H1 (cell line): ENCODE measurements at regions not wholly inside any gene's neighbourhood (a gene's known extent, or its start where the extent isn't known, plus 50 kb on each side); places are given as distances from the start of the nearest gene placed in this dataset.

Experiments used
- CTCF ChIA-PET: fragments of 300-600 bp; sonication (Branson Sonifier 250); formaldehyde crosslinking; loops from one replicate; lab custom pipeline; 2021; ENCODE audit not compliant: partially characterized antibody; lab: Charles Lee
- POLR2A ChIA-PET: fragments of 300-600 bp; sonication (Branson Sonifier 250); formaldehyde crosslinking; loops from one replicate; lab custom pipeline; 2021; ENCODE audit warnings: inconsistent platforms; ENCODE audit not compliant: partially characterized antibody; lab: Charles Lee
- DNase-seq, 2 experiments: peaks; one replicate each; pipeline versions ENCODE4 v3.0.0 to v3.0.0-alpha.2; 2010 to 2022; ENCODE audit warnings: low spot score in 2 of 2, low read depth in 1 of 2, mixed read lengths in 1 of 2
- FAIRE-seq: peaks from 2 replicates; lab custom pipeline; 2011; peaks lifted over from hg19 to GRCh38; lab: Jason Lieb, UNC
- H2AFZ ChIP-seq: 2 replicates; pipeline ENCODE4 v1.8.1; 2012; ENCODE audit warnings: low read length, inconsistent platforms
- H2AK5ac ChIP-seq: 2 replicates; pipeline ENCODE4 v1.6.1; 2013; ENCODE audit warnings: low read depth, low read length
- H2BK120ac ChIP-seq: replicated peaks from 2 replicates; pipeline ENCODE3; 2013; ENCODE audit warnings: low read depth, low read length, inconsistent platforms
- H2BK12ac ChIP-seq: 2 replicates; pipeline ENCODE4 v1.6.1; 2013; ENCODE audit warnings: low read depth, low read length
- H2BK15ac ChIP-seq: 2 replicates; pipeline ENCODE4 v1.6.1; 2013; ENCODE audit warnings: low read length
- H2BK20ac ChIP-seq: 2 replicates; pipeline ENCODE4 v1.6.1; 2013; ENCODE audit warnings: low read length
- H2BK5ac ChIP-seq: 2 replicates; pipeline ENCODE4 v1.6.1; 2013; ENCODE audit warnings: low read depth, low read length
- H3K14ac ChIP-seq: 2 replicates; pipeline ENCODE4 v1.6.1; 2013; ENCODE audit warnings: inconsistent platforms; ENCODE audit not compliant: insufficient read length
- H3K18ac ChIP-seq: 2 replicates; pipeline ENCODE4 v1.6.1; 2013; ENCODE audit warnings: low read length; ENCODE audit errors: extremely low read depth
- H3K23ac ChIP-seq: 2 replicates; pipeline ENCODE4 v1.6.1; 2013; ENCODE audit warnings: inconsistent platforms; ENCODE audit not compliant: insufficient read length
- H3K23me2 ChIP-seq: 2 replicates; pipeline ENCODE4 v1.6.1; 2013; ENCODE audit warnings: low read depth, low read length
- H3K27ac ChIP-seq: 2 replicates; pipeline ENCODE4 v1.6.1; 2011; ENCODE audit warnings: low read depth, low read length, inconsistent platforms
- H3K27me3 ChIP-seq, 4 experiments: replicated peaks in 1 of 4; 1 replicate in 1 of 4; 2 replicates in 3 of 4; pipeline versions ENCODE4 v1.6.1 to v1.8.1; 2011 to 2013; ENCODE audit warnings: low read length in 3 of 4, mild to moderate bottlenecking in 3 of 4, inconsistent platforms in 2 of 4, mixed read lengths in 2 of 4, moderate library complexity in 1 of 4; ENCODE audit not compliant: control insufficient read depth in 3 of 4, insufficient read depth in 3 of 4; ENCODE audit errors: extremely low read depth in 1 of 4
- H3K36me3 ChIP-seq, 4 experiments: 2 replicates each; pipeline versions ENCODE4 v1.6.1 to v1.8.1; 2011 to 2013; ENCODE audit warnings: mild to moderate bottlenecking in 4 of 4, low read length in 3 of 4, moderate library complexity in 2 of 4, control low read depth in 1 of 4, inconsistent platforms in 1 of 4; ENCODE audit not compliant: insufficient read depth in 4 of 4, control insufficient read depth in 2 of 4
- H3K4ac ChIP-seq: replicated peaks from 2 replicates; pipeline ENCODE3; 2013; ENCODE audit warnings: low read length, low read depth, mixed read lengths, inconsistent platforms; ENCODE audit not compliant: insufficient read length
- H3K4me1 ChIP-seq, 4 experiments: replicated peaks in 1 of 4; 1 replicate in 1 of 4; 2 replicates in 3 of 4; pipeline versions ENCODE4 v1.6.1 to v1.8.1; 2011 to 2013; ENCODE audit warnings: low read length in 3 of 4, inconsistent platforms in 2 of 4, mixed read lengths in 1 of 4; ENCODE audit not compliant: insufficient read depth in 4 of 4, control insufficient read depth in 3 of 4
- H3K4me2 ChIP-seq, 2 experiments: 2 replicates each; pipeline versions ENCODE4 v1.6.1 to v1.8.1; 2011 to 2013; ENCODE audit warnings: low read depth in 2 of 2, low read length in 2 of 2, control low read depth in 1 of 2, inconsistent platforms in 1 of 2, mild to moderate bottlenecking in 1 of 2; ENCODE audit not compliant: insufficient read depth in 1 of 2
- H3K4me3 ChIP-seq, 4 experiments: fragments of 200-600, 300-600 bp in 1 of 4; sonication (generic), shearing (Covaris generic), sonication (Bioruptor Twin) in 1 of 4; 2 replicates each; pipeline versions ENCODE4 v1.5.1 to v1.8.1; 2011 to 2016; ENCODE audit warnings: low read length in 4 of 4, low read depth in 3 of 4, control low read depth in 2 of 4, inconsistent platforms in 2 of 4, mild to moderate bottlenecking in 2 of 4, mixed read lengths in 1 of 4, moderate library complexity in 1 of 4; ENCODE audit not compliant: insufficient read depth in 2 of 4; ENCODE audit errors: extremely low read depth in 1 of 4
- H3K56ac ChIP-seq: replicated peaks from 2 replicates; pipeline ENCODE3; 2013; ENCODE audit warnings: low read depth, mild to moderate bottlenecking, mixed read lengths, low read length, inconsistent platforms; ENCODE audit not compliant: insufficient read length
- H3K79me1 ChIP-seq: 2 replicates; pipeline ENCODE4 v1.6.1; 2013; ENCODE audit warnings: low read depth, low read length, control low read depth
- H3K79me2 ChIP-seq, 2 experiments: 2 replicates each; pipeline versions ENCODE4 v1.6.1 to v1.8.1; 2012 to 2013; ENCODE audit warnings: low read length in 2 of 2, mild to moderate bottlenecking in 2 of 2, inconsistent platforms in 1 of 2; ENCODE audit not compliant: insufficient read depth in 2 of 2, control insufficient read depth in 1 of 2
- H3K9ac ChIP-seq, 4 experiments: replicated peaks in 1 of 4; 1 replicate in 1 of 4; 2 replicates in 3 of 4; pipeline versions ENCODE4 v1.6.1 to v1.8.1; 2011 to 2013; ENCODE audit warnings: low read depth in 3 of 4, low read length in 3 of 4, control low read depth in 2 of 4, mild to moderate bottlenecking in 2 of 4, moderate library complexity in 2 of 4, inconsistent platforms in 1 of 4; ENCODE audit errors: extremely low read depth in 1 of 4
- H3K9me3 ChIP-seq, 2 experiments: 2 replicates each; pipeline versions ENCODE4 v1.6.1 to v1.8.1; 2012 to 2013; ENCODE audit warnings: mild to moderate bottlenecking in 2 of 2, moderate library complexity in 2 of 2, control low read depth in 1 of 2, inconsistent platforms in 1 of 2, low read depth in 1 of 2, low read length in 1 of 2, mixed read lengths in 1 of 2; ENCODE audit not compliant: insufficient read depth in 2 of 2
- H4K20me1 ChIP-seq, 2 experiments: replicated peaks in 1 of 2; 2 replicates each; pipeline versions ENCODE3 to v1.8.1; 2011 to 2013; ENCODE audit warnings: inconsistent platforms in 2 of 2, low read length in 2 of 2, mild to moderate bottlenecking in 1 of 2; ENCODE audit not compliant: insufficient read depth in 2 of 2, control insufficient read depth in 1 of 2
- H4K5ac ChIP-seq: 2 replicates; pipeline ENCODE4 v1.6.1; 2013; ENCODE audit warnings: low read length, low read depth, mixed read lengths, inconsistent platforms; ENCODE audit not compliant: insufficient read length
- H4K8ac ChIP-seq: 2 replicates; pipeline ENCODE4 v1.8.0; 2013; ENCODE audit warnings: mild to moderate bottlenecking, moderate library complexity, low read length, inconsistent platforms; ENCODE audit not compliant: insufficient read depth; ENCODE audit errors: extremely low read depth
- H4K91ac ChIP-seq: replicated peaks from 2 replicates; pipeline ENCODE3; 2013; ENCODE audit warnings: low read length, mixed read lengths, inconsistent platforms; ENCODE audit not compliant: insufficient read length
- KDM1A ChIP-seq: fragments of 200-600, 300-600 bp; sonication (generic); IDR thresholded peaks from 2 replicates; pipeline ENCODE4 v1.7.1; 2016; ENCODE audit warnings: mild to moderate bottlenecking, low read length, borderline replicate concordance
- POU5F1 ChIP-seq: IDR thresholded peaks from 2 replicates; pipeline ENCODE4 v1.6.1; 2011; ENCODE audit warnings: low read depth, mild to moderate bottlenecking, low read length, moderate library complexity
- WGBS, 2 experiments: shearing (Covaris generic) in 1 of 2; methylation state at CpG; one replicate each; pipeline versions ENCODE4 v1.1.6 to v1.1.7; 2013 to 2015; ENCODE audit warnings: low lambda C conversion rate in 2 of 2, mixed read lengths in 2 of 2, inconsistent platforms in 1 of 2, low coverage in 1 of 2, missing lambda C conversion rate in 1 of 2; ENCODE audit not compliant: insufficient replicate concordance in 2 of 2, insufficient coverage in 1 of 2, insufficient read length in 1 of 2; ENCODE audit errors: extremely low coverage in 1 of 2, missing lambda C conversion rate in 1 of 2; 5-methylcytosine and 5-hydroxymethylcytosine counted together

DNA sequence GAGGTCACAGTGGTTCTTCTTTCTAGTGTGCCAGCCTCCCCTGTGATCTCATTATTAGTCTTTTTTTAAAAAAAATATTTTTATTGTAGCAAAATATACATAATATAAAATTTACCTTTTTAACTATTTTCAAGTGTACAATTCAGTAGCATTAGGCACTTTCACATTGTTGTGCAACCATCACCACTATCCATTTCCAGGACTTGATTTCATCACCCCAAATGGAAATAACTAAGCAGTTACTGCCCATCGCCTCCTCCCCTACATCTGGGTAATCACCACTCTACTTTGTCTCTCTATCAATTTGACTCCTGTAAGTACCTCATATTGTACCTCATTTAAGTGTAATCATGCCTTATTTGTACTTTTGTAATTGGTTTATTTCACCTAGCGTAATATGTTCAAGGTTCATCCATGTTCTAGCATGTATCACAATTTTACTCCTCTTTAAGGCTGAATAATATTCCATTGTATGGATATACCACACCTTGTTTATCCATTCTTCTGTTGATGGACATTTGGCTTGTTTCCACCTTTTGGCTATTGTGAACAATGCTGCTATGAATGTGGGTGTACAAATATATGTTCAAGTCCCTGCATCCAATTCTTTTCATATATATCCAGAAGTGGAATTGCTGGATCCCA is 68.6 kb upstream of the FYN start:
- H3K27ac ChIP-seq: no peak overlapping the region
- ChIA-PET POLR2A (no interaction called here), CTCF (no interaction called here)
- H4K5ac ChIP-seq: no peak overlapping the region
- H4K91ac ChIP-seq: no peak overlapping the region
- H3K79me1 ChIP-seq: no peaks in the 10 kb centered on the region
- no peak overlapping the region for H2BK12ac ChIP-seq
- no peak overlapping the region for H3K4ac ChIP-seq
- H2AFZ ChIP-seq: no peak overlapping the region
- H3K4me2 ChIP-seq: no peak overlapping the region
- H3K18ac ChIP-seq: no peak overlapping the region
- no peak overlapping the region for H2BK15ac ChIP-seq
- WGBS, 2 experiments: 87% methylated on average over 2 of the region's 2 CpGs; no CpG with 5 or more reads in 1 of the 2 experiments
- H3K79me2 ChIP-seq: no peaks in the 10 kb centered on the region
- H3K9ac ChIP-seq: no peak overlapping the region
- H3K27me3 ChIP-seq: no peaks in the 10 kb centered on the region
- no peak overlapping the region for H3K4me3 ChIP-seq
- no peak overlapping the region for H2AK5ac ChIP-seq
- no peaks in the 10 kb centered on the region for H3K4me1 ChIP-seq
- H4K8ac ChIP-seq: no peak overlapping the region
- no peak overlapping the region for H3K14ac ChIP-seq
- H4K20me1 ChIP-seq: no peaks in the 10 kb centered on the region
- TF ChIP-seq POU5F1 (no peak), KDM1A (peak; percentile 77)
- no peak overlapping the region for H3K56ac ChIP-seq
- H2BK120ac ChIP-seq: no peak overlapping the region
- H2BK20ac ChIP-seq: no peak overlapping the region
- no peak overlapping the region for H2BK5ac ChIP-seq
- H3K9me3 ChIP-seq: peaks cover 0 to 5% of the 10 kb centered on the region in 2 experiments; a peak in 2 of 4 replicates
- DNase-seq (no peak), FAIRE-seq (no peak)
- no peak overlapping the region for H3K23ac ChIP-seq
- H3K36me3 ChIP-seq: no peaks in the 10 kb centered on the region
- no peaks in the 10 kb centered on the region for H3K23me2 ChIP-seq
